ENCODE measurements at regions not wholly inside any gene's neighbourhood (a gene's known extent, or its start where the extent isn't known, plus 50 kb on each side); places are given as distances from the start of the nearest gene placed in this dataset.

DNA sequence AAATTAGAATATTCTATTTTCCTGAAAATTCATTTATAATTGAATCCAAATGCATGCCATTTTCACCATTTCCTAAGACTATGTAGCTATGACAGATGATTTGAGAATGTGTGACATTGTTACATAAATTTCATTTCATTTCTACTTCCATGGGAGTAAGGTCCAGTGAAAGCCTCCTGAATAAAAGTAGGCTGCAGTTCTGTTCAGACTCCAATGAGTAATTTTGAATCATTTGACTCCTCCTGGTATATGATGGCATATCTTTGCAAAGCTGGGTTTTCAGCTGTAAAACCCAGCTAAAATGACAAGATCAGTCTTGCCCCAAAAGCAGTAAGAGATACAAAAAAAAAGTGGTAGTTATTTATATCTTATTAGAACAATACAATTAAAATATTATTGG is 101.0 kb upstream of the DNAJC10 start (continued):
- TF ChIP-seq, protein P1, sequence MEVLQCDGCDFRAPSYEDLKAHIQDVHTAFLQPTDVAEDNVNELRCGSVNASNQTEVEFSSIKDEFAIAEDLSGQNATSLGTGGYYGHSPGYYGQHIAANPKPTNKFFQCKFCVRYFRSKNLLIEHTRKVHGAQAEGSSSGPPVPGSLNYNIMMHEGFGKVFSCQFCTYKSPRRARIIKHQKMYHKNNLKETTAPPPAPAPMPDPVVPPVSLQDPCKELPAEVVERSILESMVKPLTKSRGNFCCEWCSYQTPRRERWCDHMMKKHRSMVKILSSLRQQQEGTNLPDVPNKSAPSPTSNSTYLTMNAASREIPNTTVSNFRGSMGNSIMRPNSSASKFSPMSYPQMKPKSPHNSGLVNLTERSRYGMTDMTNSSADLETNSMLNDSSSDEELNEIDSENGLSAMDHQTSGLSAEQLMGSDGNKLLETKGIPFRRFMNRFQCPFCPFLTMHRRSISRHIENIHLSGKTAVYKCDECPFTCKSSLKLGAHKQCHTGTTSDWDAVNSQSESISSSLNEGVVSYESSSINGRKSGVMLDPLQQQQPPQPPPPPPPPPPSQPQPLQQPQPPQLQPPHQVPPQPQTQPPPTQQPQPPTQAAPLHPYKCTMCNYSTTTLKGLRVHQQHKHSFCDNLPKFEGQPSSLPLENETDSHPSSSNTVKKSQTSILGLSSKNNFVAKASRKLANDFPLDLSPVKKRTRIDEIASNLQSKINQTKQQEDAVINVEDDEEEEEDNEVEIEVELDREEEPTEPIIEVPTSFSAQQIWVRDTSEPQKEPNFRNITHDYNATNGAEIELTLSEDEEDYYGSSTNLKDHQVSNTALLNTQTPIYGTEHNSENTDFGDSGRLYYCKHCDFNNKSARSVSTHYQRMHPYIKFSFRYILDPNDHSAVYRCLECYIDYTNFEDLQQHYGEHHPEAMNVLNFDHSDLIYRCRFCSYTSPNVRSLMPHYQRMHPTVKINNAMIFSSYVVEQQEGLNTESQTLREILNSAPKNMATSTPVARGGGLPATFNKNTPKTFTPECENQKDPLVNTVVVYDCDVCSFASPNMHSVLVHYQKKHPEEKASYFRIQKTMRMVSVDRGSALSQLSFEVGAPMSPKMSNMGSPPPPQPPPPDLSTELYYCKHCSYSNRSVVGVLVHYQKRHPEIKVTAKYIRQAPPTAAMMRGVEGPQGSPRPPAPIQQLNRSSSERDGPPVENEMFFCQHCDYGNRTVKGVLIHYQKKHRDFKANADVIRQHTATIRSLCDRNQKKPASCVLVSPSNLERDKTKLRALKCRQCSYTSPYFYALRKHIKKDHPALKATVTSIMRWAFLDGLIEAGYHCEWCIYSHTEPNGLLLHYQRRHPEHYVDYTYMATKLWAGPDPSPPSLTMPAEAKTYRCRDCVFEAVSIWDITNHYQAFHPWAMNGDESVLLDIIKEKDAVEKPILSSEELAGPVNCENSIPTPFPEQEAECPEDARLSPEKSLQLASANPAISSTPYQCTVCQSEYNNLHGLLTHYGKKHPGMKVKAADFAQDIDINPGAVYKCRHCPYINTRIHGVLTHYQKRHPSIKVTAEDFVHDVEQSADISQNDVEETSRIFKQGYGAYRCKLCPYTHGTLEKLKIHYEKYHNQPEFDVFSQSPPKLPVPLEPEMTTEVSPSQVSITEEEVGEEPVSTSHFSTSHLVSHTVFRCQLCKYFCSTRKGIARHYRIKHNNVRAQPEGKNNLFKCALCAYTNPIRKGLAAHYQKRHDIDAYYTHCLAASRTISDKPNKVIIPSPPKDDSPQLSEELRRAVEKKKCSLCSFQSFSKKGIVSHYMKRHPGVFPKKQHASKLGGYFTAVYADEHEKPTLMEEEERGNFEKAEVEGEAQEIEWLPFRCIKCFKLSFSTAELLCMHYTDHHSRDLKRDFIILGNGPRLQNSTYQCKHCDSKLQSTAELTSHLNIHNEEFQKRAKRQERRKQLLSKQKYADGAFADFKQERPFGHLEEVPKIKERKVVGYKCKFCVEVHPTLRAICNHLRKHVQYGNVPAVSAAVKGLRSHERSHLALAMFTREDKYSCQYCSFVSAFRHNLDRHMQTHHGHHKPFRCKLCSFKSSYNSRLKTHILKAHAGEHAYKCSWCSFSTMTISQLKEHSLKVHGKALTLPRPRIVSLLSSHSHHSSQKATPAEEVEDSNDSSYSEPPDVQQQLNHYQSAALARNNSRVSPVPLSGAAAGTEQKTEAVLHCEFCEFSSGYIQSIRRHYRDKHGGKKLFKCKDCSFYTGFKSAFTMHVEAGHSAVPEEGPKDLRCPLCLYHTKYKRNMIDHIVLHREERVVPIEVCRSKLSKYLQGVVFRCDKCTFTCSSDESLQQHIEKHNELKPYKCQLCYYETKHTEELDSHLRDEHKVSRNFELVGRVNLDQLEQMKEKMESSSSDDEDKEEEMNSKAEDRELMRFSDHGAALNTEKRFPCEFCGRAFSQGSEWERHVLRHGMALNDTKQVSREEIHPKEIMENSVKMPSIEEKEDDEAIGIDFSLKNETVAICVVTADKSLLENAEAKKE (CRISPR knock-in tag; IDR thresholded peaks at IDR 0.05), result no peak
- TF ChIP-seq ETS1 (IDR thresholded peaks at IDR 0.05), result no peak

- Histone ChIP-seq H3K4me3 (no peak overlapping the region), H4K20me1 (replicated peaks; ENCODE audit: insufficient read depth) (no peaks in the 10 kb centered on the region), H3K27me3 (ENCODE audit: insufficient read depth) (no peaks in the 10 kb centered on the region), H3K4me2 (no peak overlapping the region), H3K36me3 (ENCODE audit: insufficient read depth) (no peaks in the 10 kb centered on the region), H3K79me2 (replicated peaks; ENCODE audit: insufficient read depth) (no peaks in the 10 kb centered on the region), H3K27ac (ENCODE audit: low read depth) (no peak overlapping the region), H3K9me2 (ENCODE audit: insufficient read depth) (peaks cover 13% of the 10 kb centered on the region), H3K4me1 (ENCODE audit: insufficient read depth) (peaks cover 25% of the 10 kb centered on the region), H3F3A (replicated peaks; ENCODE audit: low read depth) (no peaks in the 10 kb centered on the region), H2AFZ (no peak overlapping the region)
- no peak for ATAC-seq
- Mint-ChIP-seq H3K36me3 (ENCODE audit: low read depth) (no peaks in the 10 kb centered on the region), H3K4me3 (no peak overlapping the region), H3K9me3 (no peaks in the 10 kb centered on the region), H3K27ac (no peak overlapping the region), H3K4me1 (peaks cover 21% of the 10 kb centered on the region), H3K27me3 (ENCODE audit: insufficient read depth, low read depth, poor library complexity) (peaks cover 3% of the 10 kb centered on the region)
- no peak for DNase-seq (ENCODE audit: low spot score)
- no peak for TF ChIP-seq STAT1 (IDR thresholded peaks at IDR 0.05; ENCODE audit: unreplicated experiment)
- TF ChIP-seq POLR2AphosphoS5 (IDR thresholded peaks at IDR 0.05; ENCODE audit: low read depth), result no peak
- TF ChIP-seq, protein P1 (CRISPR knock-in tag; IDR thresholded peaks at IDR 0.05), result no peak
- no peak for TF ChIP-seq ZNF331 (CRISPR knock-in tag; IDR thresholded peaks at IDR 0.05; ENCODE audit: low read depth)
- no peak for TF ChIP-seq EZH2phosphoT487 (IDR thresholded peaks at IDR 0.05; ENCODE audit: unreplicated experiment)
These were observed 99.3 kb upstream of the DNAJC10 start for GRCh38 chr2:182616471-182617393.
